ENCODE measurements at regions not wholly inside any gene's neighbourhood (a gene's known extent, or its start where the extent isn't known, plus 50 kb on each side); places are given as distances from the start of the nearest gene placed in this dataset.

DNA sequence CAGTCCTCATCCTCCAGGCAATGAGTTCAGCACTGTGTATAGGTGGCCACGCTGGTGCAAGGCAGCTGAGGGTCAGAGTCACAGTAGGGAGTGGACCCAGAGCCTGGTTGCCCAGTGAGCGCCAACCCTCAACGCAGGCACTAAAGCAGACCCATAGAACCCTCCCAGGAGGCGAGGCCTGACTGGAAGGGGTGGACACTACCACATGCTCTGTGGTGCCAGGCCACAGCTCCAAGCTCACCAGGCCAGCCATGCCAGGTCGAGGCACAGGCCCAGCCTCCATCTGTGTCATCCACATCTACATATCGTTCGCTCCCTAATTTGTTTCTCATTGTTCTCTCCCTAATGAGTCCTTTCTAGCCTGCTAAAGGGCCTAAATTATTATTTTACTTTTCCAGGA, 165.8 kb upstream of the GPR12 start:
- peaks cover 29% of the 10 kb centered on the region for H3K27me3 Mint-ChIP-seq (ENCODE audit: insufficient read depth, unreplicated experiment)
- H3K27ac Mint-ChIP-seq (ENCODE audit: unreplicated experiment): no peak overlapping the region
- ChIA-PET POLR2A (no interaction called here), CTCF (no interaction called here)
- 0 out of 2 replicates have a peak, but pooled peaks cover 4% of the 10 kb centered on the region for H3K4me1 ChIP-seq
- no peaks in the 10 kb centered on the region for H3K4me1 Mint-ChIP-seq (ENCODE audit: low read depth, unreplicated experiment)
- intact Hi-C loops (cut with micrococcal nuclease; ENCODE audit: unreplicated experiment): no loop called here
- no peaks in the 10 kb centered on the region for H3K9me3 ChIP-seq
- DNase-seq: no peak
- no peak overlapping the region for H3K4me3 Mint-ChIP-seq (ENCODE audit: unreplicated experiment)
- H3K36me3 Mint-ChIP-seq (ENCODE audit: insufficient read depth, unreplicated experiment): no peaks in the 10 kb centered on the region
- no peaks in the 10 kb centered on the region for H3K9me3 Mint-ChIP-seq (ENCODE audit: unreplicated experiment)
- TF ChIP-seq, protein P1, sequence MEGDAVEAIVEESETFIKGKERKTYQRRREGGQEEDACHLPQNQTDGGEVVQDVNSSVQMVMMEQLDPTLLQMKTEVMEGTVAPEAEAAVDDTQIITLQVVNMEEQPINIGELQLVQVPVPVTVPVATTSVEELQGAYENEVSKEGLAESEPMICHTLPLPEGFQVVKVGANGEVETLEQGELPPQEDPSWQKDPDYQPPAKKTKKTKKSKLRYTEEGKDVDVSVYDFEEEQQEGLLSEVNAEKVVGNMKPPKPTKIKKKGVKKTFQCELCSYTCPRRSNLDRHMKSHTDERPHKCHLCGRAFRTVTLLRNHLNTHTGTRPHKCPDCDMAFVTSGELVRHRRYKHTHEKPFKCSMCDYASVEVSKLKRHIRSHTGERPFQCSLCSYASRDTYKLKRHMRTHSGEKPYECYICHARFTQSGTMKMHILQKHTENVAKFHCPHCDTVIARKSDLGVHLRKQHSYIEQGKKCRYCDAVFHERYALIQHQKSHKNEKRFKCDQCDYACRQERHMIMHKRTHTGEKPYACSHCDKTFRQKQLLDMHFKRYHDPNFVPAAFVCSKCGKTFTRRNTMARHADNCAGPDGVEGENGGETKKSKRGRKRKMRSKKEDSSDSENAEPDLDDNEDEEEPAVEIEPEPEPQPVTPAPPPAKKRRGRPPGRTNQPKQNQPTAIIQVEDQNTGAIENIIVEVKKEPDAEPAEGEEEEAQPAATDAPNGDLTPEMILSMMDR (IDR thresholded peaks at IDR 0.05; ENCODE audit: insufficient read depth in 1 of 2, low read depth in 1 of 2, low read length in 1 of 2, severe bottlenecking in 1 of 2, unreplicated experiment in 1 of 2): no peak
- H3K4me3 ChIP-seq (ENCODE audit: low read depth, low read length): no peak overlapping the region
- no peaks in the 10 kb centered on the region for H3K36me3 ChIP-seq (ENCODE audit: control insufficient read depth, insufficient read depth, low read length)
- BruUV-seq (replicated peaks): no TSS peak
- H3K27me3 ChIP-seq (replicated peaks; ENCODE audit: control insufficient read depth, insufficient read depth, low read length): peaks cover 3% of the 10 kb centered on the region

DNA sequence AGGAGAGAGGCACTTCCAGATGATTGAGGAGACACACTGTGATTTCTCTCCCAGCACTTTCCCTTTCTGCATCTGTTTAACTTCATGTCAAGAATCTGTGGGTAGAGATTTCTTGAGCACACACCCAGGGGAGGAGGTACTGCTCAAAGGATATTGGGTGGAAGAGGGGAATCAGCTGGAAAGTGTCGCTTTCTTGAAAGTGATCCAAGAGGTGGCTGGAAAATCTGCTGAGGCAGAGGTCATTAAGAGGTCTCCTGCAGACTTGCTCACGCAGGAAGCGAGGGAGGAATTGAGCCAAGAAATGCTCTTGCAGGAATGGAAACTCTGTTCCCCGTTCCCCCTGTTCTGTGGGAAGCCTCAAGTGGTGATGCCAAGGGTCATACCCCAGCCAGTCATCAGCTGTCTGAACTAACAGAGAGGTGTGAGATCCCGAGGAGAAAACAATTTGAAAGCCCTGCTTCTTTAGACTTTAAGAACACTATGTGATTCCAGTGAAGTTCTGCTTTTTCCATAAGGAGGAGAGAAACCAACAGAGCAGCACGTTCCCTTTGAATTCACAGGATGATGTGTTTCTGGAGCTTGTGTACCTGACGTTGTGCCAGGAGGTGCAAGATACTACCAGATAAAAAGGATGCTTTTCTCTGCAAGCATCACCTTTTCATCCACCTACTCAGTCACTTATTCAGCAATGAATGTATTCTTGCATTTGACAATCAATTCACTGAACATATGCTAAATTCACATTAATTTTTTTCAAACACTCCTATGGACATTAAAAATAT, 163.4 kb upstream of the GPR12 start:
- H3K27me3 Mint-ChIP-seq (ENCODE audit: insufficient read depth, unreplicated experiment): peaks cover 32% of the 10 kb centered on the region
- intact Hi-C loops (cut with micrococcal nuclease; ENCODE audit: unreplicated experiment): no loop called here
- H3K36me3 Mint-ChIP-seq (ENCODE audit: insufficient read depth, unreplicated experiment): no peaks in the 10 kb centered on the region
- POLR2A ChIA-PET: no interaction called here
- CTCF ChIA-PET: no interaction called here
- no peak overlapping the region for H3K27ac Mint-ChIP-seq (ENCODE audit: unreplicated experiment)
- H3K4me3 Mint-ChIP-seq (ENCODE audit: unreplicated experiment): no peak overlapping the region
- no peak overlapping the region for H3K4me3 ChIP-seq (ENCODE audit: low read depth, low read length)
- H3K27me3 ChIP-seq (replicated peaks; ENCODE audit: control insufficient read depth, insufficient read depth, low read length): peaks cover 3% of the 10 kb centered on the region
- no peaks in the 10 kb centered on the region for H3K36me3 ChIP-seq (ENCODE audit: control insufficient read depth, insufficient read depth, low read length)
- H3K4me1 Mint-ChIP-seq (ENCODE audit: low read depth, unreplicated experiment): no peaks in the 10 kb centered on the region
- no peak for DNase-seq
- no TSS peak for BruUV-seq (replicated peaks)
- H3K4me1 ChIP-seq: no peaks in the 10 kb centered on the region
- H3K9me3 ChIP-seq: no peaks in the 10 kb centered on the region
- TF ChIP-seq, protein P1 (IDR thresholded peaks at IDR 0.05; ENCODE audit: insufficient read depth in 1 of 2, low read depth in 1 of 2, low read length in 1 of 2, severe bottlenecking in 1 of 2, unreplicated experiment in 1 of 2): no peak
- H3K9me3 Mint-ChIP-seq (ENCODE audit: unreplicated experiment): no peaks in the 10 kb centered on the region

DNA sequence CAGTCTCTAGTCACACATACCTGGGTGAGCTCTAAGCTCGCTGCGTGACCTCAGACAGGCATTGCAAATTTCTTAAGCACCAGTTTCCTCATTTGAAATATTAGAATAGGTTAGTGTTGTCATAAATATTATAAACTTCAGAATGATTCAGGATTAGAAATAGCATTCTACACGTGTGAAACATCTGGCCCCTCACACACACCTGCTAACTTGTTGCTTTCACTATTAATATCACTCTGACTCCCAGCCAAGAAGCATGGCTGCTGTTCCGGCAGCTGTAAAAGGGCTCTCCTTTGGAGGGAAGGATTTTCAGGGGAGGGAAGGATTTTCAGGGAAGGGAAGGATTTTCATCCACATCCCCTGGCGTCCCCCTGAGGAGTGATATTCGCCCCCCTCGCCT, 161.3 kb upstream of the GPR12 start:
- ChIA-PET CTCF (no interaction called here), POLR2A (no interaction called here)
- H3K36me3 ChIP-seq (ENCODE audit: control insufficient read depth, insufficient read depth, low read length): no peaks in the 10 kb centered on the region
- Mint-ChIP-seq H3K4me1 (ENCODE audit: low read depth, unreplicated experiment) (no peaks in the 10 kb centered on the region), H3K27ac (ENCODE audit: unreplicated experiment) (no peak overlapping the region), H3K9me3 (ENCODE audit: unreplicated experiment) (no peaks in the 10 kb centered on the region), H3K4me3 (ENCODE audit: unreplicated experiment) (no peak overlapping the region), H3K27me3 (ENCODE audit: insufficient read depth, unreplicated experiment) (peaks cover 17% of the 10 kb centered on the region), H3K36me3 (ENCODE audit: insufficient read depth, unreplicated experiment) (no peaks in the 10 kb centered on the region)
- peaks cover 3% of the 10 kb centered on the region for H3K27me3 ChIP-seq (replicated peaks; ENCODE audit: control insufficient read depth, insufficient read depth, low read length)
- no peak overlapping the region for H3K4me3 ChIP-seq (ENCODE audit: low read depth, low read length)
- DNase-seq: no peak
- H3K4me1 ChIP-seq: no peaks in the 10 kb centered on the region
- intact Hi-C loops (cut with micrococcal nuclease; ENCODE audit: unreplicated experiment): no loop called here
- no TSS peak for BruUV-seq (replicated peaks)
- no peaks in the 10 kb centered on the region for H3K9me3 ChIP-seq
- TF ChIP-seq, protein P1 (IDR thresholded peaks at IDR 0.05; ENCODE audit: insufficient read depth in 1 of 2, low read depth in 1 of 2, low read length in 1 of 2, severe bottlenecking in 1 of 2, unreplicated experiment in 1 of 2): no peak
